HG03432 (cell line): ENCODE measurements at regions not wholly inside any gene's neighbourhood (a gene's known extent, or its start where the extent isn't known, plus 50 kb on each side); places are given as distances from the start of the nearest gene placed in this dataset.
"Not testable (repeated sequence)": the region's sequence is repeated elsewhere in the genome, so short reads cannot be mapped to it uniquely, and the experiment has no call there.

ENCODE experiments used
- ATAC-seq: cut with Tn5 transposase; IDR thresholded peaks from one replicate; pipeline ENCODE4 v1.9.1; 2021; ENCODE audit warnings: mild to moderate bottlenecking, moderate library complexity; ENCODE audit not compliant: unreplicated experiment

GRCh38 chr12:68387338-68387737 is 55.2 kb upstream of the MDM1 start:
- ATAC-seq: no peak

- ATAC-seq: no peak
Measured at GRCh38 chr12:68389305-68389704, 57.1 kb upstream of the MDM1 start.

GRCh38 chr12:68391937-68392336 is 59.8 kb upstream of the MDM1 start:
- ATAC-seq: no peak

GRCh38 chr12:68392376-68392775 is 60.2 kb upstream of the MDM1 start:
- ATAC-seq: no peak

GRCh38 chr12:68393417-68393816 is 61.3 kb upstream of the MDM1 start:
- ATAC-seq: no peak

GRCh38 chr12:68397566-68398158 is 65.5 kb upstream of the MDM1 start:
- no peak for ATAC-seq

GRCh38 chr12:68398689-68399088 is 66.5 kb upstream of the MDM1 start:
- ATAC-seq: not testable (repeated sequence)

GRCh38 chr12:68400226-68400829 is 68.2 kb upstream of the MDM1 start:
- ATAC-seq: no peak

GRCh38 chr12:68402422-68402821 is 70.3 kb upstream of the MDM1 start:
- no peak for ATAC-seq

GRCh38 chr12:68403296-68403695 is 71.1 kb upstream of the MDM1 start:
- ATAC-seq: no peak

- no peak for ATAC-seq
Measured at GRCh38 chr12:68403711-68404110, 71.5 kb upstream of the MDM1 start.

- no peak for ATAC-seq
Measured at GRCh38 chr12:68405343-68405781, 73.2 kb upstream of the MDM1 start.

GRCh38 chr12:68406134-68406576 is 74.0 kb upstream of the MDM1 start:
- ATAC-seq: no peak

GRCh38 chr12:68406911-68407310 is 74.7 kb upstream of the MDM1 start:
- ATAC-seq: no peak

GRCh38 chr12:68410018-68410660 is 78.0 kb upstream of the MDM1 start:
- ATAC-seq: no peak

GRCh38 chr12:68411371-68411770 is 79.2 kb upstream of the MDM1 start:
- no peak for ATAC-seq

GRCh38 chr12:68414988-68415387 is 82.8 kb upstream of the MDM1 start:
- no peak for ATAC-seq

- ATAC-seq: no peak
Measured at GRCh38 chr12:68416350-68416749, 84.2 kb upstream of the MDM1 start.

- ATAC-seq: no peak
Measured at GRCh38 chr12:68416826-68417225, 84.7 kb upstream of the MDM1 start.

- no peak for ATAC-seq
Measured at GRCh38 chr12:68418137-68418460, 85.9 kb upstream of the MDM1 start.

- no peak for ATAC-seq
Measured at GRCh38 chr12:68420225-68421010, 88.3 kb upstream of the MDM1 start.

GRCh38 chr12:68422159-68422558 is 90.0 kb upstream of the MDM1 start:
- ATAC-seq: no peak
